ENCODE measurements at regions not wholly inside any gene's neighbourhood (a gene's known extent, or its start where the extent isn't known, plus 50 kb on each side); places are given as distances from the start of the nearest gene placed in this dataset.

GRCh38 chr2:146952696-146953095 lies 892.1 kb upstream of the ACVR2A start:
- no peak for DNase-seq
- no peak overlapping the region for H3K4me3 ChIP-seq (ENCODE audit: low read depth, low read length)
- no peak overlapping the region for H3K27ac ChIP-seq
- no peaks in the 10 kb centered on the region for H3K36me3 ChIP-seq (replicated peaks)
- TF ChIP-seq CTCF (IDR thresholded peaks at IDR 0.05; ENCODE audit: low read depth, low read length, missing control alignments): no peak
- no peaks in the 10 kb centered on the region for H3K27me3 ChIP-seq (replicated peaks)
- in situ Hi-C loops (cut with HindIII; ENCODE audit: low pct_ligation_motif_present, low sequenced_read_pairs): no loop called here

- in situ Hi-C loops (cut with HindIII; ENCODE audit: low pct_ligation_motif_present, low sequenced_read_pairs): no loop called here
- DNase-seq: no peak
- TF ChIP-seq CTCF (IDR thresholded peaks at IDR 0.05; ENCODE audit: low read depth, low read length, missing control alignments): no peak
Observed at GRCh38 chr2:146950911-146951310, 893.9 kb upstream of the ACVR2A start.

DNA sequence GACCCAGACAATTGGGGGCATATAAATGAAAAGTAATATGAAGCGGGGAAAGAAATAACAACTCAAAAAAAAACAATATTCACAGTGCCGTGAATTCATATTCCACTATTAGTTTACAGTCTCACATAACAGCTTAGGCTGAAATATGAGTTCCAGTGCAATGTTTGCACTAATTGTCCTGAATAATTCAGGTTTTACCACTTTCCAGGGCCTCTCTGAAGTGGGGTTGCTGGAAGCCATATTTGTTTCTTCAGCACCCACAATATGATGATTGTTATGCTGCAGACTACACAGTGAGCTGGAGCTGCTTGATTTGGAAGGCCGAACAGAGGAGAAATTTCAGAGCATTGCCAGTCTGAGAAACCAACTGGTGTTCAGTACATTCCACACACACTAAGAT lies 894.5 kb upstream of the ACVR2A start:
- Histone ChIP-seq H3K27me3 (replicated peaks) (no peaks in the 10 kb centered on the region), H3K4me3 (ENCODE audit: low read depth, low read length) (no peak overlapping the region), H3K36me3 (replicated peaks) (no peaks in the 10 kb centered on the region), H3K27ac (no peak overlapping the region)
- in situ Hi-C loops (cut with HindIII; ENCODE audit: low pct_ligation_motif_present, low sequenced_read_pairs): no loop called here
- TF ChIP-seq CTCF (IDR thresholded peaks at IDR 0.05; ENCODE audit: low read depth, low read length, missing control alignments): no peak
- no peak for DNase-seq

More at GRCh38 chr2:146950911-146951310, 893.9 kb upstream of the ACVR2A start:
- H3K4me3 ChIP-seq (ENCODE audit: low read depth, low read length): no peak overlapping the region
- H3K36me3 ChIP-seq (replicated peaks): no peaks in the 10 kb centered on the region
- H3K27ac ChIP-seq: no peak overlapping the region
- H3K27me3 ChIP-seq (replicated peaks): no peaks in the 10 kb centered on the region

DNA sequence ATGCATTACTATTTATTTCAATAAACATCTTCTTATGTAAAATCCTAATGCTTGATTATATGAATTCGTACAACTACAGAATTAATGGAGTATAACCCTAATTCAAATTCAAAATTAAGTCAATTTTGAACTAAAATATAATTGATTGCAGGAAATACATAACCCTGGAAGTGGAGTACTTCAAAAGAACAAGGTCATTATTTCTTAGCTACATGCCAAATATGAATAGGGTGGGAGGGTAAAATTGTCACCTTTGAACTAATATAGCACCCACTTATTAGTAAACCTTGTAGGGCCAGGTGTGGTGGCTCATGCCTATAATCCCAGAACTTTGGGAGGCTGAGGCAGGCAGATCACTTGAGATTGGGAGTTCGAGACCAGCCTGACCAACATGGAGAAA lies 895.4 kb upstream of the ACVR2A start:
- Histone ChIP-seq H3K27me3 (replicated peaks) (no peaks in the 10 kb centered on the region), H3K36me3 (replicated peaks) (no peaks in the 10 kb centered on the region), H3K27ac (no peak overlapping the region), H3K4me3 (ENCODE audit: low read depth, low read length) (no peak overlapping the region)
- in situ Hi-C loops (cut with HindIII; ENCODE audit: low pct_ligation_motif_present, low sequenced_read_pairs): no loop called here
- no peak for TF ChIP-seq CTCF (IDR thresholded peaks at IDR 0.05; ENCODE audit: low read depth, low read length, missing control alignments)
- DNase-seq: no peak

- in situ Hi-C loops (cut with HindIII; ENCODE audit: low pct_ligation_motif_present, low sequenced_read_pairs): no loop called here
- no peak for DNase-seq
- TF ChIP-seq CTCF (IDR thresholded peaks at IDR 0.05; ENCODE audit: low read depth, low read length, missing control alignments): no peak
Observed at GRCh38 chr2:146944601-146945000, 900.2 kb upstream of the ACVR2A start.

GRCh38 chr2:146939991-146940685 lies 904.7 kb upstream of the ACVR2A start:
- TF ChIP-seq CTCF (IDR thresholded peaks at IDR 0.05; ENCODE audit: low read depth, low read length, missing control alignments): no peak
- no peak for DNase-seq
- Histone ChIP-seq H3K27me3 (replicated peaks) (no peaks in the 10 kb centered on the region), H3K36me3 (replicated peaks) (no peaks in the 10 kb centered on the region), H3K4me3 (ENCODE audit: low read depth, low read length) (no peak overlapping the region), H3K27ac (no peak overlapping the region)
- in situ Hi-C loops (cut with HindIII; ENCODE audit: low pct_ligation_motif_present, low sequenced_read_pairs): no loop called here

More at GRCh38 chr2:146944601-146945000, 900.2 kb upstream of the ACVR2A start:
- Histone ChIP-seq H3K4me3 (ENCODE audit: low read depth, low read length) (no peak overlapping the region), H3K36me3 (replicated peaks) (no peaks in the 10 kb centered on the region), H3K27me3 (replicated peaks) (no peaks in the 10 kb centered on the region), H3K27ac (no peak overlapping the region)
